Mammary epithelial cell (primary cell): ENCODE measurements at regions not wholly inside any gene's neighbourhood (a gene's known extent, or its start where the extent isn't known, plus 50 kb on each side); places are given as distances from the start of the nearest gene placed in this dataset.
A peak's percentile ranks its signal among the peaks of the same experiment; 100 is the strongest.

Source experiments
- EZH2 ChIP-seq: IDR thresholded peaks from 2 replicates; pipeline ENCODE4 v1.6.1; 2012; ENCODE audit warnings: low read length, inconsistent platforms, borderline replicate concordance
- TF ChIP-seq, protein P1 (sequence below), 2 donors: IDR thresholded peaks in 1 of 2; conservative IDR thresholded peaks in 1 of 2; 2 replicates each; pipeline ENCODE4 v1.5.1; 2011 to 2012; ENCODE audit warnings: inconsistent platforms in 2 of 2, low read length in 2 of 2, mild to moderate bottlenecking in 2 of 2, control low read depth in 1 of 2, low read depth in 1 of 2; ENCODE audit not compliant: insufficient read depth in 1 of 2; ENCODE audit errors: extremely low read depth in 1 of 2

DNA sequence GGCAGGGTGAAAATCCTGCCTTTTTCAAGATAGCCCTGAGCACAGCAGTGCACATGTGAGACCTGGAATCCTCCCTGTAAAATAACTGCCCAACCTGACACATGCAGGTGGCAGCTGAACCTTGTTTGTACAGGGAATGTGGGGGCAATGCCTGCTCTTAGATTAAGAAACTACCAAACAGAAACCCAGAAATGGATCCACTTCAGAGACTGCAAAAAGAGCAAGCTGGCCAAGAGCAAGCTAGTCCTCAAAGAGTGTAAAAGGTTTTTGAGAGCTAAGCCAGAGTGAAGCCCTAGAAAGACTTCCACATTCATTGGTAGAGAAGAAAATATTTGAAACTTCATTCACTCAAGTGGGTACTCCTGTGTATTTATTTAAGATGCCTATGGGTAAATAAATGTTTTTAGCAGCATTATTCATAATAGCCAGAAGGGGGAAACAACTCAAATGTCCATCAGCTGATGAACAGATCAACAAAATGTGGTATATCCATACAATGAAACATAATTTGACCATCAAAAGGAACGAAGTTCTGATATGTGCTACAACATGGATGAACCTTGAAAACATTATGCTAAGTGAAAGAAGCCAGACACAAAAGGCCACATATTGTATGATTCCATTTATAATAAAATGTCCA lies 96.0 kb upstream of the TSC22D2 start:
- TF ChIP-seq, protein P1, sequence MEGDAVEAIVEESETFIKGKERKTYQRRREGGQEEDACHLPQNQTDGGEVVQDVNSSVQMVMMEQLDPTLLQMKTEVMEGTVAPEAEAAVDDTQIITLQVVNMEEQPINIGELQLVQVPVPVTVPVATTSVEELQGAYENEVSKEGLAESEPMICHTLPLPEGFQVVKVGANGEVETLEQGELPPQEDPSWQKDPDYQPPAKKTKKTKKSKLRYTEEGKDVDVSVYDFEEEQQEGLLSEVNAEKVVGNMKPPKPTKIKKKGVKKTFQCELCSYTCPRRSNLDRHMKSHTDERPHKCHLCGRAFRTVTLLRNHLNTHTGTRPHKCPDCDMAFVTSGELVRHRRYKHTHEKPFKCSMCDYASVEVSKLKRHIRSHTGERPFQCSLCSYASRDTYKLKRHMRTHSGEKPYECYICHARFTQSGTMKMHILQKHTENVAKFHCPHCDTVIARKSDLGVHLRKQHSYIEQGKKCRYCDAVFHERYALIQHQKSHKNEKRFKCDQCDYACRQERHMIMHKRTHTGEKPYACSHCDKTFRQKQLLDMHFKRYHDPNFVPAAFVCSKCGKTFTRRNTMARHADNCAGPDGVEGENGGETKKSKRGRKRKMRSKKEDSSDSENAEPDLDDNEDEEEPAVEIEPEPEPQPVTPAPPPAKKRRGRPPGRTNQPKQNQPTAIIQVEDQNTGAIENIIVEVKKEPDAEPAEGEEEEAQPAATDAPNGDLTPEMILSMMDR (conservative IDR thresholded peaks at IDR 0.05 in 1 of 2, IDR thresholded peaks at IDR 0.05 in 1 of 2; ENCODE audit: extremely low read depth in 1 of 2, insufficient read depth in 1 of 2, low read depth in 1 of 2, low read length in 2 of 2), result peak in 1 of 2 donors; percentile 4
- no peak for TF ChIP-seq EZH2
